MG63 (cell line): ENCODE measurements at regions not wholly inside any gene's neighbourhood (a gene's known extent, or its start where the extent isn't known, plus 50 kb on each side); places are given as distances from the start of the nearest gene placed in this dataset.
A peak's percentile ranks its signal among the peaks of the same experiment; 100 is the strongest.
"Not testable (repeated sequence)": the region's sequence is repeated elsewhere in the genome, so short reads cannot be mapped to it uniquely, and the experiment has no call there.

Experiments
- DNase-seq: peaks from one replicate; pipeline ENCODE4 v3.0.0-alpha.2; 2020
- H3K27me3 ChIP-seq: fragments of 250-450 bp; sonication (Bioruptor Pico); 2 replicates; pipeline ENCODE4 v1.5.1; 2020; ENCODE audit warnings: mild to moderate bottlenecking, moderate library complexity
- H3K36me3 ChIP-seq: fragments of 250-450 bp; sonication (Bioruptor Pico); 2 replicates; pipeline ENCODE4 v1.5.1; 2020; ENCODE audit warnings: mild to moderate bottlenecking, moderate library complexity
- H3K4me3 ChIP-seq: fragments of 250-450 bp; sonication (Bioruptor Pico); 2 replicates; pipeline ENCODE4 v1.5.1; 2020; ENCODE audit warnings: mild to moderate bottlenecking, moderate library complexity
- H3K9me3 ChIP-seq: fragments of 250-450 bp; sonication (Bioruptor Pico); 2 replicates; pipeline ENCODE4 v1.5.1; 2020; ENCODE audit warnings: mild to moderate bottlenecking, moderate library complexity

- Histone ChIP-seq H3K4me3 (no peak overlapping the region), H3K36me3 (no peaks in the 10 kb centered on the region), H3K9me3 (no peaks in the 10 kb centered on the region), H3K27me3 (no peaks in the 10 kb centered on the region)
- no peak for DNase-seq
Observed at GRCh38 chr9:31700252-31701045, 684.0 kb upstream of the ACO1 start.

- Histone ChIP-seq H3K4me3 (no peak overlapping the region), H3K9me3 (no peaks in the 10 kb centered on the region), H3K36me3 (no peaks in the 10 kb centered on the region), H3K27me3 (no peaks in the 10 kb centered on the region)
- no peak for DNase-seq
Observed at GRCh38 chr9:31702957-31703356, 681.5 kb upstream of the ACO1 start.

- peak; percentile 39 for DNase-seq
- Histone ChIP-seq H3K4me3 (no peak overlapping the region), H3K9me3 (no peaks in the 10 kb centered on the region), H3K27me3 (no peaks in the 10 kb centered on the region), H3K36me3 (no peaks in the 10 kb centered on the region)
Observed at GRCh38 chr9:31715250-31715649, 669.2 kb upstream of the ACO1 start.

- no peak for DNase-seq
- H3K36me3 ChIP-seq: no peaks in the 10 kb centered on the region
- H3K9me3 ChIP-seq: no peaks in the 10 kb centered on the region
- no peaks in the 10 kb centered on the region for H3K27me3 ChIP-seq
- H3K4me3 ChIP-seq: no peak overlapping the region
Observed at GRCh38 chr9:31719262-31719661, 665.2 kb upstream of the ACO1 start.

- Histone ChIP-seq H3K9me3 (no peaks in the 10 kb centered on the region), H3K27me3 (no peaks in the 10 kb centered on the region), H3K36me3 (no peaks in the 10 kb centered on the region), H3K4me3 (no peak overlapping the region)
- no peak for DNase-seq
Observed at GRCh38 chr9:31730398-31730797, 654.0 kb upstream of the ACO1 start.

GRCh38 chr9:31733166-31733565, 651.3 kb upstream of the ACO1 start:
- H3K36me3 ChIP-seq: no peaks in the 10 kb centered on the region
- no peaks in the 10 kb centered on the region for H3K27me3 ChIP-seq
- no peak for DNase-seq
- no peak overlapping the region for H3K4me3 ChIP-seq
- H3K9me3 ChIP-seq: no peaks in the 10 kb centered on the region

GRCh38 chr9:31736581-31737179, 647.8 kb upstream of the ACO1 start:
- no peaks in the 10 kb centered on the region for H3K27me3 ChIP-seq
- no peak for DNase-seq
- no peak overlapping the region for H3K4me3 ChIP-seq
- H3K9me3 ChIP-seq: no peaks in the 10 kb centered on the region
- H3K36me3 ChIP-seq: no peaks in the 10 kb centered on the region

- no peaks in the 10 kb centered on the region for H3K27me3 ChIP-seq
- H3K9me3 ChIP-seq: no peaks in the 10 kb centered on the region
- H3K4me3 ChIP-seq: no peak overlapping the region
- no peak for DNase-seq
- H3K36me3 ChIP-seq: no peaks in the 10 kb centered on the region
Observed at GRCh38 chr9:31740705-31741104, 643.7 kb upstream of the ACO1 start.

- H3K36me3 ChIP-seq: no peaks in the 10 kb centered on the region
- H3K4me3 ChIP-seq: no peak overlapping the region
- no peaks in the 10 kb centered on the region for H3K9me3 ChIP-seq
- DNase-seq: no peak
- H3K27me3 ChIP-seq: no peaks in the 10 kb centered on the region
Observed at GRCh38 chr9:31744589-31744988, 639.9 kb upstream of the ACO1 start.

GRCh38 chr9:31745468-31745867, 639.0 kb upstream of the ACO1 start:
- DNase-seq: peak; percentile 69

GRCh38 chr9:31745886-31746285, 638.6 kb upstream of the ACO1 start:
- no peaks in the 10 kb centered on the region for H3K9me3 ChIP-seq
- no peaks in the 10 kb centered on the region for H3K27me3 ChIP-seq
- H3K4me3 ChIP-seq: no peak overlapping the region
- no peak for DNase-seq
- H3K36me3 ChIP-seq: no peaks in the 10 kb centered on the region

More at GRCh38 chr9:31745468-31745867, 639.0 kb upstream of the ACO1 start:
- no peaks in the 10 kb centered on the region for H3K36me3 ChIP-seq
- no peaks in the 10 kb centered on the region for H3K9me3 ChIP-seq
- no peaks in the 10 kb centered on the region for H3K27me3 ChIP-seq
- H3K4me3 ChIP-seq: no peak overlapping the region

- Histone ChIP-seq H3K36me3 (no peaks in the 10 kb centered on the region), H3K4me3 (no peak overlapping the region), H3K9me3 (no peaks in the 10 kb centered on the region), H3K27me3 (no peaks in the 10 kb centered on the region)
- no peak for DNase-seq
Observed at GRCh38 chr9:31753756-31754155, 630.7 kb upstream of the ACO1 start.

GRCh38 chr9:31759703-31760102, 624.7 kb upstream of the ACO1 start:
- H3K27me3 ChIP-seq: no peaks in the 10 kb centered on the region
- H3K36me3 ChIP-seq: no peaks in the 10 kb centered on the region
- H3K9me3 ChIP-seq: no peaks in the 10 kb centered on the region
- no peak overlapping the region for H3K4me3 ChIP-seq
- DNase-seq: no peak

- not testable (repeated sequence) for DNase-seq, H3K4me3 ChIP-seq, H3K9me3 ChIP-seq, H3K36me3 ChIP-seq, H3K27me3 ChIP-seq
Observed at GRCh38 chr9:31774021-31774420, 610.4 kb upstream of the ACO1 start.

GRCh38 chr9:31774571-31774970, 609.9 kb upstream of the ACO1 start:
- no peak for DNase-seq
- no peaks in the 10 kb centered on the region for H3K27me3 ChIP-seq
- no peak overlapping the region for H3K4me3 ChIP-seq
- H3K9me3 ChIP-seq: no peaks in the 10 kb centered on the region; the same call in 1 of the 2 replicates
- no peaks in the 10 kb centered on the region for H3K36me3 ChIP-seq

- Histone ChIP-seq H3K9me3 (no peaks in the 10 kb centered on the region; the same call in 1 of the 2 replicates), H3K27me3 (no peaks in the 10 kb centered on the region), H3K36me3 (no peaks in the 10 kb centered on the region), H3K4me3 (no peak overlapping the region)
- no peak for DNase-seq
Observed at GRCh38 chr9:31776471-31776870, 608.0 kb upstream of the ACO1 start.

GRCh38 chr9:31783491-31783890, 601.0 kb upstream of the ACO1 start:
- H3K9me3 ChIP-seq: no peaks in the 10 kb centered on the region; the same call in 1 of the 2 replicates
- no peaks in the 10 kb centered on the region for H3K27me3 ChIP-seq
- no peaks in the 10 kb centered on the region for H3K36me3 ChIP-seq
- no peak for DNase-seq
- H3K4me3 ChIP-seq: no peak overlapping the region

GRCh38 chr9:31790720-31791119, 593.7 kb upstream of the ACO1 start:
- no peak for DNase-seq
- no peaks in the 10 kb centered on the region for H3K36me3 ChIP-seq
- H3K9me3 ChIP-seq: no peaks in the 10 kb centered on the region
- H3K27me3 ChIP-seq: no peaks in the 10 kb centered on the region
- H3K4me3 ChIP-seq: no peak overlapping the region
